ENCODE measurements at regions not wholly inside any gene's neighbourhood (a gene's known extent, or its start where the extent isn't known, plus 50 kb on each side); places are given as distances from the start of the nearest gene placed in this dataset.

- TF ChIP-seq, protein P1, sequence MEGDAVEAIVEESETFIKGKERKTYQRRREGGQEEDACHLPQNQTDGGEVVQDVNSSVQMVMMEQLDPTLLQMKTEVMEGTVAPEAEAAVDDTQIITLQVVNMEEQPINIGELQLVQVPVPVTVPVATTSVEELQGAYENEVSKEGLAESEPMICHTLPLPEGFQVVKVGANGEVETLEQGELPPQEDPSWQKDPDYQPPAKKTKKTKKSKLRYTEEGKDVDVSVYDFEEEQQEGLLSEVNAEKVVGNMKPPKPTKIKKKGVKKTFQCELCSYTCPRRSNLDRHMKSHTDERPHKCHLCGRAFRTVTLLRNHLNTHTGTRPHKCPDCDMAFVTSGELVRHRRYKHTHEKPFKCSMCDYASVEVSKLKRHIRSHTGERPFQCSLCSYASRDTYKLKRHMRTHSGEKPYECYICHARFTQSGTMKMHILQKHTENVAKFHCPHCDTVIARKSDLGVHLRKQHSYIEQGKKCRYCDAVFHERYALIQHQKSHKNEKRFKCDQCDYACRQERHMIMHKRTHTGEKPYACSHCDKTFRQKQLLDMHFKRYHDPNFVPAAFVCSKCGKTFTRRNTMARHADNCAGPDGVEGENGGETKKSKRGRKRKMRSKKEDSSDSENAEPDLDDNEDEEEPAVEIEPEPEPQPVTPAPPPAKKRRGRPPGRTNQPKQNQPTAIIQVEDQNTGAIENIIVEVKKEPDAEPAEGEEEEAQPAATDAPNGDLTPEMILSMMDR (IDR thresholded peaks at IDR 0.05 in 8 of 11, conservative IDR thresholded peaks at IDR 0.05 in 3 of 11) = no peak
- TF ChIP-seq POLR2A (IDR thresholded peaks at IDR 0.05) (no peak), POLR2AphosphoS5 (IDR thresholded peaks at IDR 0.05) (no peak)
Observed at GRCh38 chr5:113660206-113660605, 146.7 kb downstream of the YTHDC2 start.
